ENCODE measurements at regions not wholly inside any gene's neighbourhood (a gene's known extent, or its start where the extent isn't known, plus 50 kb on each side); places are given as distances from the start of the nearest gene placed in this dataset.

DNA sequence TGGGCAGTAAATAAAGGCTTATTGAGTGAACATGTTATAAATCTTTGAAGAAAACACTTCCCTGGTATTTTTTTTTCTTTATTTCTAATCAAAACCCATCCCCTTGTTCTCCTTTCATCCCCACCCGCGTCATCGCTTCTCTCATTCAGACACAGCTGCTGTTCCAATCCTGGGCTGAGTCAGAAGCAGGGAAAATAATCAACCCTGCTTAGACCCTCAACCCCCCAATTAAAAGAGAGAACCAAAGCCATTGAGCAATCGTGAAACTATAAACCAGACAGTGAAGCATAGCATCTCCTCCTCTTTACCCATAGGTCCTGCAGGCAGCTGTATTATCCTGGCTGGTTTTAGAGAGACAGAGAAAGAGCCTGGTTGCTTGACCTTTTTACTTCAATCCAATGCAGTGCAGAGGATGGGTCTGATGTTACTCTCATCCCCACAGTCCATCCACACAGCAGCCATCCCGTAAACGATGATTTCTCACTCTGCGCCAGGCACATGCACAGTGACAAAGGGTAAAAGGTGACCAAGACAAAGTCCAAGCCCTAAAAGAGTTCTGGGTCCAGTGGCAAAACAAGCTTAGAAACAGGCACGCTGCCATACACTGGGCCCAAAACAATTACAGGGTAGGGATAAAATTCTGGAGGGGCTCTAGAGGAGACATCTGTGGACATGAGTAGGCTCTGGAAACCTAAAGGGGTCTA lies 238.3 kb downstream of the GALC start:
- TF ChIP-seq, protein P1, sequence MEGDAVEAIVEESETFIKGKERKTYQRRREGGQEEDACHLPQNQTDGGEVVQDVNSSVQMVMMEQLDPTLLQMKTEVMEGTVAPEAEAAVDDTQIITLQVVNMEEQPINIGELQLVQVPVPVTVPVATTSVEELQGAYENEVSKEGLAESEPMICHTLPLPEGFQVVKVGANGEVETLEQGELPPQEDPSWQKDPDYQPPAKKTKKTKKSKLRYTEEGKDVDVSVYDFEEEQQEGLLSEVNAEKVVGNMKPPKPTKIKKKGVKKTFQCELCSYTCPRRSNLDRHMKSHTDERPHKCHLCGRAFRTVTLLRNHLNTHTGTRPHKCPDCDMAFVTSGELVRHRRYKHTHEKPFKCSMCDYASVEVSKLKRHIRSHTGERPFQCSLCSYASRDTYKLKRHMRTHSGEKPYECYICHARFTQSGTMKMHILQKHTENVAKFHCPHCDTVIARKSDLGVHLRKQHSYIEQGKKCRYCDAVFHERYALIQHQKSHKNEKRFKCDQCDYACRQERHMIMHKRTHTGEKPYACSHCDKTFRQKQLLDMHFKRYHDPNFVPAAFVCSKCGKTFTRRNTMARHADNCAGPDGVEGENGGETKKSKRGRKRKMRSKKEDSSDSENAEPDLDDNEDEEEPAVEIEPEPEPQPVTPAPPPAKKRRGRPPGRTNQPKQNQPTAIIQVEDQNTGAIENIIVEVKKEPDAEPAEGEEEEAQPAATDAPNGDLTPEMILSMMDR (IDR thresholded peaks at IDR 0.05; ENCODE audit: low read length) = no peak
- TF ChIP-seq EZH2 (optimal IDR thresholded peaks at IDR 0.05; ENCODE audit: low read depth, low read length) = no peak
- TF ChIP-seq EZH2phosphoT487 (IDR thresholded peaks at IDR 0.05; ENCODE audit: low read length) = no peak
